ENCODE measurements at regions not wholly inside any gene's neighbourhood (a gene's known extent, or its start where the extent isn't known, plus 50 kb on each side); places are given as distances from the start of the nearest gene placed in this dataset.
A peak's percentile ranks its signal among the peaks of the same experiment; 100 is the strongest.

DNA sequence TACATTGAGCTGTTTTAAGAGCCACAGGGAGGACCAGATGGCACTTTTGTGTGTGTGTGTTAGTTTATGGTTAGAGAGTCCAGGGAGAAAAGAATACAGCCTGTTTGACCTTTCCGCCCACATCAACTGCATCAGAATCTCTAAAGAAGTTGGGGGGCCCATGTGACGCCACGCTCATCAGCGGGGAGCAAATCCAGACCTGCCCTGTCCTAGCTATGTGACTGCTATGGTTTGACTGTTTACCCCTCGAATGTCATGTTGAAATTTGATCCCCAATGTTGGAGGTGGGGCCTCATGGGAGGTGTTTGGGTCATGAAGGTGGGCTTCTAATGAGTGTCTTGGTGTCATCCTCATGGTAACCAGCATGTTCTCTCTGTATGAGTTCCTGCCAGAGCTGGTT is 128.0 kb downstream of the ADRA2A start:
- DNase-seq: no peak

DNA sequence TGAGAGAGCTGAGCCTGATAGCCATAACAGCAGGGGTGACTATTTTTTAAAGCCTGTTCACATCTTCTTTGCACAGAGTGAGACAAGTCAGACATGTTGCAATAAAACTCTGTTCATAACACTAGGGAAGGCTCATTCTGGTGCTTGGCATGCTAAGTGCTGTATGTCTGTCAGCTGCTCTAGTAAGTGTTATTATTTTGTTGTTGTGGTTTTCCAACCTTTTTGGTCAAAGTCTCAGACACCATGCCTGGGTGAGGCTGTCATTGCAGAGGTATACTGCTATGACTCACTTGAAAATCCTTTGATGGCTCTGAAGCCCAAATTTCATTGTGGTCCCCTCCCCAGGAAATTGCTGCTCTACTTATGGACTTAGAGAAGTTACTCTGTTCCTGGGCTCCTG is 129.7 kb downstream of the ADRA2A start:
- DNase-seq: no peak

DNA sequence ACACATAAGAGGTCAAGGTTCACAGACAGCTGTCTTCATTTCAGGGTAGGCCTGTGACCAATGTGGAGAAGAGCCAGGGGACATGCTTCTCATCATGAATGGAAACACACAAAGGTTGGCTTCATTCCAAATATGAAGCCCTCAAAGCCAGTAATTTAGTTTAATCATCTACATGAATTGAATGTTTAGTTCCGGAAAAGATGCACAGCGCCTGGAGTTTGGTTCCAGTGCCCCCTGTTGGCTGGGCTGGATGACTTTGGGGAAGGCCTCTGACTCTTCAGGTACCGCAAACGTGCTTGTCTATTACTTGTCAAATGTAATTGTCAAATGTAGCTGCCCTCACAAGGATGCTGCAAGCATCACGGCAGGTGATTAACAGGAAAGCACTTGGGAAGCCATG is 130.7 kb downstream of the ADRA2A start:
- peak; percentile 91 for DNase-seq

DNA sequence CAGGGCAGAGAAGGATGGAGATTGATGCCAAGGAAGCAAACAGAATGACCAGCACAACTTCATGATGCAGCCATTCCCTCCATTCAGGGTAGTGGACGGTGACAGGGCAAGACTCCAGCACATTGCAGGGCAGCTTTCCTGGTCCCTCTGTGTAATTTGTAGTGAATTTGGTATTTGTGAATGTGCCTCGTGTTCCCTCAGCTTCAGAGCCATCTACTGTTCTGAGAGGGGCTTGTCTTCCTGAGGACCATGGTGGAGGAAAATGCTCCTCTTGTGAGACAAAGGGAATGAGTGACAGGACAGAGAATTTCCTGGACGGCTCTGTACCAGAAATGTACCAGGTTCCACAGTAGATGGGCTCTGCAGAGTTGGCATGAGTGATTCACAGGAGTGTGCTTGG is 132.1 kb downstream of the ADRA2A start:
- no peak for DNase-seq

DNA sequence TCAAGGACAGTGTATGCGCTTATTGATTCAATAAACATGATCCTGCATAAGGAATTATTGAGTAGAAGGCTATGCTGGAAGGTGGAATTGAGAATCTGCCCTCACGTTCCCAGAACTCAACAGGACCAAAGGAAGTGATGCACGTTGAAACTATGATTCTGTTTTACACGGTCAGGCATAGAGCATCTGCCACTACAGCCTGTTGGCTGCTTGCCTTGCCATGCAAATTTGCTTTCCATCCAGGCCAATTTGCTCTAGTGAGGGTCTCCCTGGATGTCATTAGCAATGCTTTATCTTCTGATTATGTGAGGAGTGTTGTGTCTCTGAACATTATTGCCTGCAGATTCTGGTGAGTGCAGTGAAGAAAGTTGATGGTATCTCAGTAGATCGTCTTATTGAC is 132.9 kb downstream of the ADRA2A start:
- DNase-seq: no peak

DNA sequence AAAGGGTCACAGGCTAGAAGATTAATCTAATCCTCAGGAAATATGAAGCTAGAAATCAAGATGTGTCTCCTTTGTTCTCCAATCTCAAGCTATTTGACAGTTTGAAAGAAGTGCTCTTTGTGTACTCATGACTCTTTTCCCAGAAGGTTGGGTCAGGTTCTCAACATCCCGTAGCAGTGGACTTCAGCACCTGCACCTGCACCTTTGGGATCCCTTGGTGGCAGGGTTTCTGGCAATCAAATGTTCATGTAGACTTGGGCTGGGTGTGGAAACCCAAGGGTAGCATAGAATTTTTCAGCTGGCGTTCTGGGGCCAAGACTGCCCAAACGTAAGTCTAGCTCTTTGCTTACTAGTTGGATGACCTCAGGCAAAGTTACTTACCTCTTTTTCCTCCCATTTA is 134.4 kb downstream of the ADRA2A start:
- no peak for DNase-seq

DNA sequence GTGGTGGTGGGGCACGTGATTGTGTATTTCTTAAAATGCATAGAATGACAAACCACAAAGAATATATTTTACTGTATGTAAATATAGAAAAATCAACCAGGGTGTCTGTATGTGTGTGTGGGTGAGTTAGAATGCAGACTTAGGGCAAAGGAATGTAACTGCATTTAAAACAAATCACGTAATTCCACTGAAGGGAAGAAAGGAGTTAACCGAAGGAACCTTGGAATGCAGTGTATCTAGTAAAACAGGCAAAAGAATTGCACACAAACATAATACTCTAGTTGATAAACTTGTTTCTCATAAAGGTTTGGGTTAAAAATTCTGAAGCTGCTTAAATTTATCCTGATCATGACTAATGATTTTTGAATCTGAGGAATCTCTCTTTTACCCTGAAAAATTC is 134.9 kb downstream of the ADRA2A start:
- no peak for DNase-seq

DNA sequence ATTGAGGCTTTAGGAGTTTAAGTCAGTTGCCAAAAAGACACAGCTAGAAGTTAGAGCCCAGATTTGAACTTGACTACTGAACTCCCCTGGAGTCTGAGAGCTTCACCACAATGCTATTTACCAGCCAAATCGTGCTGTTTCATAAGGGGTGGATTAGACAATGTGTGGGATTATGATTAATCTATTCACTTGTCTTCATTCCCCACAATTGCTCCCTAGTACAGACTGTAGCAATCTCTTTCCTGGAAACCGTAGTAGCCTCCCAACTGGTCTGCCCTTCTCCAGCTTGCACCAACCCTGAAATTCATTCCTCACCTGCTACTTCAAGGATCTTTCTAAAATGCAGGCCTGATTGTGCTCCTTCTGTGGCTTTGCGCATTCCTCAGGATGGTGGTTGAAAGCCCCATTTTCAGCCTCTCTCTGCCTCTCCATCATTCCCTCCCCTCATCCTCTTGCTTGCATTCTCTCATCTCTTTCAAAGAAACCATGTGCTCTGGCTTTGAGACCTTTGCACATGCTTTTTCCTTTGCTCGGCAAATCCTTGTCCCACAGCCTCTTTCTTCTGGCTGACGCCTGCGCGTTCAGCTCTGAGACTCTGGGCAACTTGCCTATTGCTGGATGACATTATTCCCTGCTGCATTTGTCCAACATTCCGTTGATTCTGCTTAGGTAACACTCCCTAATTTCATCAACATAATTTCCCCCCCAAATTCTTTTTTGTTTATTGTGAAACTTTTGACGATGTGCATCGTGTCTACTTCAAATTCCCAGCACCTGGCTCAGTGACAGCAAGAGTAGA is 145.1 kb downstream of the ADRA2A start:
- no peak for DNase-seq

DNA sequence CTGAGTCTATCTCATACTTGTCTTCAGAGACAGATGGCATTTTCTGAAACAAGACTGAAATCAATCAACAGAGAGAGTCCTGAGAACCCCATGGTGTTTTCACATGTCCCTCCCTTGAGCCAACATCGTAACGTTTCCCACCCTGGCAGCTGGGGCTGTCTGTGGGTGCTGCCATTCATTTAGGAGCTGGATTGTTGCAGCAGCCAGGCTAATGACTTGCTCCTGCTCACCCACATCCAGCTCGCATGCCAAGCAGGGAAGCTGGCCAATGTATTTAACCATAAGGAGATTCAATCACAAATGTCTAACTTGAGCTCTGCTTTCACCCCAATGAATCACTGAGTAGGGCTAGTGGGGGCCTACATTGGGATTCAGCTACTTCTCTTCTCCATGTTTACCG is 146.1 kb downstream of the ADRA2A start:
- DNase-seq: no peak

DNA sequence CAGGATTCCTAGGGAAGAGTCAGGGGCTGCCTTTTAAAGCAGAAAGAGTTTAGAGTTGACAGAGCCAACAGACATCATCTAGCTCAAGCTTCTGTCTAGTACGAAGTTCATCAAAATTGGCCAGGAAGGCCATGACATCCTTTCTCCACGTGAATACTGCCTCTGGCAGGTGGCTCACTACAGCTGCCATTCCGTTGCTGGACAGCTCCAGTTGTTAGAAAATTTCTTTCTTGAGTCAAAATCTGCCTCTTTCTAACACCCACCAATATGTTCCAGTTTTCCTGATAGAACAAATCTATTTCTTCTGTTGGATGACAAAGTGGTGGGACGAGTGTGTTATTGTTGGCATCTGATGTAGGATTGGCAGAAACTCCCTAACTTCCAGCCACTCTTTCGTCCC is 154.9 kb downstream of the ADRA2A start:
- DNase-seq: no peak

DNA sequence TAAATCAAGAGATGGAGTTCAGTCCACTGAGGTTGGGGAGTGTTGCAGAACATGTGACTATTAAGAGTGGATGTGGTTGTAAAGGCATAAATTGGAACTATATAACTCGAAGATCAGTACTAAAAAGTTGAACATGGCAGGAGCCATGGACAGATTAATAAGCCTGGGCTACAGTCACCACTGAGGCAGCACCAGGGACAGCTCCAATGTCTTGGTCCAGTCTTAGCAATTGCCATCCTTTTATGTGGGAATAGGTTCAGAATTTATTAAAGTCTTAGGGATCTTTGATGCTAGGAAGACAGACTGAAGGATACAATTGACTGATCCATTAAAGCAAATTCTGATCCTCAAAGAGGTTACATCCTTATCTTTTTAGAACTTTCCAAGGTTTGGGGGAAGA is 156.6 kb downstream of the ADRA2A start:
- no peak for DNase-seq

DNA sequence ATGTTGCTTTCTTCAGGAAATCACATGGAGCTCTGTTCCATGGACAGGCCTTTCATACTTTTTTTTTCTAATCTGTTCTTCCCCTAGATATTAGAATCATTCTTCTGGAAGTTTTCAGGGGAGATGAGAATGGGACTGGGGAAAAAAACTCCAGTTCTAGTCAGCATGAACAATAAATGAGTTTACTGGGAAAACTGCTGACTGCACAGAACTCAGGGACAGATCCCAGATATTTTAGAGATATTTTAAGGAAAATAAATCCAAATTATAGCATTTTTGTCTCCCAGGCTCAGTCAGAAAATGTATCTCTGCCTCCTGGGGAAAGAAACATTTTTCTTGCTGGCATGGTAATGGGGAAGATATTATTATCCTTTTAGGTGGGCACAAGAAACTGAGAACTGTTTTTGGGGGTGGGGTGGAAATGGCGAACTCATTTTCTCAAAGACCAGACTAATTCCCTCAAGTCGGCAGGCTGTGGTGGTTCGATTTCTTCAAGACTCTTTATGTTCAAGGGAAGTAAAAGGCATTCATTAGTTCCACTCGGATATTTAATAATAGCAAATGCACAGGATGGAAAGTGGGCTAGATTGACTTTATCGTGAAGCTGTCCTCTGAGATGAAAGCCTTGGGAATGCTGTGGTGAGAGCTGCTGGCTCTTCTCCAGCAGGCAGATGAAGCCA is 157.5 kb downstream of the ADRA2A start:
- DNase-seq: no peak

DNA sequence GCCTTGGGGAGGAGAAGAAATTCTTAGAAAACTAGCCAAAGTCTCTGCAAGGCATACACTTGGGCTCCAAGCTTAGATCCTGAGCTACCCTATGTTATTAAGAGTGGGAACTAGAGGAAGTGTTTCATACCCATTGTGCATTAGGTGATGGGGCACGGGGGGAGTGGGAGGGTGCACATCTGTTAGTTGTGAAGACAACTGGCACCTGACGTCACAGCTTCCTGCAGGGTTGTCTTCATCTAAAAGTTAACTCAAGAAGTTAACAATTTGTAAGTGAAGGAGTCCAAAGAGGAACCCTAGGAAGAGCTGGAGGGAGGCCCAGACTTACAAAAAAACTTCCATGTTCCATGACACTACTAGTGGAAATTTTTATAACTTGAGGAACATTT is 158.1 kb downstream of the ADRA2A start:
- DNase-seq: no peak

DNA sequence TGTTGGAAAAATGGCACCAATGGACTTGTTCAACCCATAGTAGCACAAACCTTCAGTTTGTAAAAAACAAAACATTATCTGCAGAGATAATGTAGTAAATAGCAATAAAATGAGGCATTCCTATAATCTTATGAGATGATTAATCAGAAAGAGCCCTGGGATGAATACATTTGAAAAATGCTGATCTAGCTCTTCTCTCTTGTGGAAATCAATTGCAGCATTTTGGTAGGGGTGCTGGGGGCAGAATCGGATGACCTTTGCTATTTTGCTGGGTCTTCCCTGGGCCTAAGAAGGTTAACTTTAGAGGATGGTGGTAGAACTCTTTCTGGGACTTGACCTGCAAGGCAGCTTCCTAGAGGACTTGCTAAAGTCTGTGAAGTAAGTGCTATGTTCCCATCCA is 163.5 kb downstream of the ADRA2A start:
- no peak for DNase-seq

DNA sequence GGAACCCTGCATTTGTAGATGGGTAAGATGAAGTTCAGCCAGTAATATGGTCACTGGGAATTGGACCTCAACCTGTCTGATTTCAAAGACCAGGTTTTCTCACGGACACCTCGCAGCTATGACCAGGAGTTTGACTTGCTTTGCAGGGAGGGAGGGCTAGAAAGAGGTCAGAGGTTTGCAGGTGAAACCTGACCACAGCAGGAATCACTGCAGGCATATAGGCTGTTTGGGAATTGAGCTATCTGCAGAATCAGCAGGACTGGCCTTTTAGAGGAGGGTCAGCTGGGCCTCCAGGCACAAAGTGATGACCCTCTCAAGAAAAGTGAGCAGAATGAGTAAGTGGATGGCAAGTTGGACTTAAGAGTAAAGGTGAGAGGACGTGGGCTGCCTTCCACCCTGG is 166.3 kb downstream of the ADRA2A start:
- DNase-seq: no peak

DNA sequence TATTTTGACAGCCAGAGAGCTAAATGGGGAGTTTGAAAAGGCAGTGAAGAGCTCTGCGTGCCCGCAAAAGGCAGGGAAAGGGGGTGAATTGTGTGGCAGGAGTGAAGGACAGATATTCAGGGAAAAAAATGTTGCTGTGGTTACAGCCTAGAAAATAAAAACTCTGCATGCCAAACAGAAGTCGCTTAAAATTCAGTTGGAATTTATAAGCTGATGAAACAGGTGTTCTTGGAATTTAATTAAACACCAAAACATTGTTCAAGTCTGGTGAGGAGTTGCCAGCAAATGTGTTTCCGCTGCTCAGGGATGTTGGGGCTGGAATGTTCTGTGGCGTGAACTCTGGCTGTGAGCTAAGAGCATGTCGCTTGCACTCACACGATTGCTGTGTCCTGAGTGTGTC is 169.3 kb downstream of the ADRA2A start:
- no peak for DNase-seq

DNA sequence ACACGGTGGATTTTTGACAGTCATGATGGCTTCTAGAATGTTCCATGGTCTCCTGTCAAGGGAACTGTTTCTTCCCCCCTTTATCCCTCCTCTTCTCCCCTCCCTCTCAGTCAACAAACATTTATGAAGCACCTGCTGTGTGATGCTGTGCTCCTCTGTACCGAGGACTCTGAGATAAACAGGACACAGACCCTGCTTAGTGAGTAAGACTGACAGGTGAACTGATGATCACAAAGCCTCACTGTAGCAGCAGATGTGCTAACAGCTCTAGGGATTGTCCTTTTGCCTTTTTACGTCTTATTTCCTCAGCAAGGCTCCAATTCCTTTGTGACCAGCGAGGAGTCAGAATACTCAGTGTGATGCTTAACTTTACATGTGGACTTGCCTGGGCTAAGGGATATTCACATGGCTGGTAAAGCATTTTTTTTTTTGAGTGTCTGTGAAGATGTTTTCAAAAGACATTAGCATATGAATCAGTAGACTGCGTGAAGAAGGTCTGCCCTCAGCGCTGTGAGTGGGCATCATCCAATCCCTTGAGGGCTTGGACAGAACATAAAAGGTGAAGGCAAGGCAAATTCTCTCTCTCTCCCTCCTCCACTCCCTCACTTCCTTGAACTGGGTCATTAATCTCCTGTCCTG is 170.1 kb downstream of the ADRA2A start:
- no peak for DNase-seq

DNA sequence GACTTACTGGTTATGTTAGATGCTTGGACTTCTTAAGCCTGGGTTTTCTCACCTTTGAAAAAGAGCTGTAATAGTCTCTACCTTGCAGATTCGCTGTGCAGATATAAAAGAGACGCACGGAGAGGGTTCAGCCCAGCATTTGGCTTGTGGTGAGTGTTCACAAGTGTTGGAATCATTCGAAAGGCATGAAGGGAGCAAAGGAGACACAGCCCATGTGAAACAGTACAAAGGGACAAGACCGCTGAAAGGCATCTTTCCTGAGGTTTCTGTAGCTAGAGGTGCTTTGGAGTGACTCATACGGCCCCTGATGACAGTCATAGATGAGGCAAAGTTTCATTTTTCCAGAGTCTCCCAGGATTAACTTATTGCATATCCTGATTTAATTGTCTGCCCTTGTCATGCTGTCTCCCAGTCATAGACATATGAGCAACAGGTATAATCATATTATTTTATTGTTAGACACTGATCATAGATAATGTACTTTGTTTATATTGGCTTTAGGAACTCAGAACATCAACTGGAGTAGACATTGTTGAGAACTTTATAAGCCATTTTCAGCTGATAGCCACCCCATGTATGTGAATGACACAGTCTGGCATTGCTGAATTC is 171.1 kb downstream of the ADRA2A start:
- no peak for DNase-seq

DNA sequence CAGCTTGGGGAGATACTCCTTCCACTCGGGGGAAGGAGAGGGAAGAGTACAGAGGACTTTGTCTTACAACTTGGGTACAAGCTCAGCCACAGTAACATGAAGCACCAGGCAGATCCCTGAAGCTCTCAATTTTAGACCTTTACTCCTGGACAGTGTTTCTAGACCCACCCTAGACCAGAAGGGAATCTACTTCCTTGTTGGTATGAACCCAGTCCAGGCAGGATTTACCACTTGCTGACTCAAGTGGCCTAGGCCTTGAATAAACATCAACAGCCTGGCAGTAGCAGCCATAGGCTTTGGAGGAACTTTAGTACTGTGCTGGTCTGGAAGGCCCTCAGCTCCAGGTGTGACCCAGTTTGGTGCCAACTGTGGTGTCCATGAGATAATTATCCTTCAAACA is 173.1 kb downstream of the ADRA2A start:
- DNase-seq: no peak

DNA sequence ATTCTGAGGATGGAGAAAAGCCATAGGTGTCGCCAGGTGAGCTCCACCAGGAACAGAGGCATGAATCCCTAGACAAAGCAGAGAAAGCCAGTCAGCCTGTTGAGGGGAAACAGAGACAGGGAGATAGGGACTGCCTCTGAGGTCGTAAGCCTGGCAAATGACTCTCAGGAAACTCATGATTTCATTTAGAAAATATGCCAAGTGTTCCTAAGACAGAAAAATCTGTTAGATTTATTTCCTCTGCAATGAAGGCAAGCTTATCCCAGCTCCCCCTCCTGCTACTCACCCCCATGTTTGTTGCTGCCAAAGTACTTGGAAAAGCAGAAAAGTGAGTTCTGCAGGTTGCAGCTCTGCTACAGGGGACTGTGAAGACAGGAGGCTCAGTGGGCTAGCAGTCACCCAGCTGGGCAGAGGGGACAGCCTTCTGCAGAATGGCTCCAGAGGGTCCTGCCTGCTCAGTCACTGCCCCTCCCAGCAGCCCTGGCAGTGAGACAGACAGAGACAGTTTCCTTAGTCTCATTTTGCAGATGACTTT is 184.3 kb downstream of the ADRA2A start:
- DNase-seq: no peak

DNA sequence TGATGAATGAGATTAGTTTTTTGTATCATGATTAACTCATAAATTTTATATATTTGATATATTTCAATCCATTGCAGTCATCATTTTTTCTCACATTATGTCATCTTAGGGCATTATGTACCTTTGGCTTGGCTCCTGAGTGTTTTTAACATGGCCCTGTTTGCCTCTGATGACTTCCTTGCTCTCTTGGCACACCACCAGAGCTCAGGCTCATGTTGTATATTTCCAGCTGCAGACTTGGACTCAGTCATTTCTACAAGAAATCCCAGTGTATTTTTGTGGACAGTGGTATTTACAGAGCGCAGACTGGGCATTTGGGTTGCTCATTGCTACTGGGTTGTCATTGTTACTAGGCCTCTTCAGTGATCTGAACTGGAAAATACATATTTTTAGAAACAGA is 188.5 kb downstream of the ADRA2A start:
- no peak for DNase-seq

DNA sequence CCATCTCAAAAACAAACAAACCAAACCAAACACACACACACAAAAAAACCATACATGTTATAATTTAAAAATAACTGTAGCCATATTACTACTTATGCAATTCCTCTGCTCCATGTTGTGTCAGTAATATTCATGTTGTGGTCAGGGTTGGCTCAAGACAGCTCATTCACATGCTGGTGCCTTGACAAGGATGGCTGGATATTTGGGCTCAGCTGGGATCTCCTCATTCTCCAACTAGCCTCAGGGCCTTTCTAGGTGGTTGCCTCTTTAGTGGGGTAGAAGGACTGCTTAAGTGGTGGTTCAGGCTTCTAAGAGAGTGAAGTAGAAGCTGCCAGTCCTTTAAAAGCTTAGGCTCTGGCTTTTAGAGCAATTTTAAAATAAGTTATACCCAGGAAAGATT is 189.3 kb downstream of the ADRA2A start:
- no peak for DNase-seq

DNA sequence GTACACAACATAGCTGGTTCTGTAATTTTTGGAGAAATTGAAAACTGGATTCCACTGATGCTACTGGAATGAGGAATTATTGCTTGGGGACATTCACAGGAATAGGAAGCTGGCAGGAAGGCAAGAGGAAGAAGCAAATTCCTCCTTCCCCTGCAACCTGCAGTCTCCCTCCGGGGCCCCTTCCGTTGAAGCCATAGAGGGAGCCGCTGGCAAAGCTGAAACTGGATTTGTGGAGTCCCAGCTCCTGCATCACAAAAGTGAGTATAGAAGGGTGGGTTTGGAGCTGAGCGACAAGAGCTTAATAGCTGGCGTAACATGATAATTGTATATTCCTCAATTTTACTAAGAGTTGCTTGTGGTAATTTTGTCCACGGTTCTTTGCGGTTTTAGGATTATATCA is 190.8 kb downstream of the ADRA2A start:
- no peak for DNase-seq

DNA sequence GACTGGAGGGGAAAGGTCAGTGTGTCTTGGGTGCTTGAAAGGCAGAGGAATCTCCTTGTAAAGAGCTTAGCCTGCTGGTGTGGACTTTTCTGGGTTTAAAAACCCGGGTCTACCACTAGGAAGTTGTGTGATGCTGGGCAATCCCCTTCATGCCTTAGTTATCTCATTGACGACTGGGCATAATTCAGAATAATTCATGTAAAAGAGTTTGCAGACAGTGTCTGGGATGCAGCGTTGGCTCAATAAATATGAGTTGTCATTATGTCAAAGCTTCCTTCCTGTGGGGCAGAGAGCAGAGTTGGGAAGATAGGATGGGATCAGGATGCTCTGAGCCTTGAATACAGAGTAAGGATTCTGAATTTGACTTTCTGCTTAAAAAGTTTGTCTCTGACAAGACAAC is 196.4 kb downstream of the ADRA2A start:
- DNase-seq: no peak
